ENCODE measurements at regions not wholly inside any gene's neighbourhood (a gene's known extent, or its start where the extent isn't known, plus 50 kb on each side); places are given as distances from the start of the nearest gene placed in this dataset.

DNA sequence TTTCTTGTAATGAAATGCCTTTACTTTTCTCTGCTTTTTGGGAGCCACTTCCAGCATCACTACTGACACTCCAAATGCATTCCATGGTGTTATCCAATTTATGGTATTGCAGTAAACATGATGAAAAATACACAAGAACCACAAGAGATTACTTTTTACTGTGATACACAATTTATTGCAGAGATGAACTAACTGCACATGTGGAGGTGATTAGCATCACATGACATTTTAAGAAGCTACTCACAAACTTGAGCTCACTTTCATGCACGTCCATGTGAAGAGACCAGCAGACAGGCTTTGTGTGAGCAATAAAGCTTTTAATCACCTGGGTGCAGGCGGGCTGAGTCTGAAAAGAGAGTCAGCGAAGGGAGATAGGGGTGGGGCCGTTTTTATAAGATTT lies 780.5 kb upstream of the GOT2 start:
- no TSS peak for BruUV-seq (replicated peaks)
- TF ChIP-seq REST (IDR thresholded peaks at IDR 0.05; ENCODE audit: low read depth, low read length) (no peak), ZNF24 (IDR thresholded peaks at IDR 0.05) (no peak), NR2C2 (IDR thresholded peaks at IDR 0.05; ENCODE audit: borderline replicate concordance, control insufficient read depth, insufficient read length, low read depth) (no peak), IRF4 (IDR thresholded peaks at IDR 0.05; ENCODE audit: low read depth, low read length) (no peak), CHD2 (IDR thresholded peaks at IDR 0.05; ENCODE audit: borderline replicate concordance, low read depth, low read length) (no peak), POLR2AphosphoS5 (IDR thresholded peaks at IDR 0.05; ENCODE audit: low read length) (no peak)
- in situ Hi-C loops (cut with MboI), result no loop called here
- intact Hi-C loops (cut with micrococcal nuclease; ENCODE audit: unreplicated experiment), result no loop called here
- DNase-seq (ENCODE audit: low read depth, low spot score), result no peak
- Histone ChIP-seq H3K4me1 (ENCODE audit: control insufficient read depth, insufficient read depth, low read length) (no peaks in the 10 kb centered on the region), H3K9ac (ENCODE audit: control insufficient read depth, insufficient read depth, low read length) (no peak overlapping the region), H3K4me2 (ENCODE audit: control insufficient read depth, insufficient read depth) (no peak overlapping the region), H3K9me3 (replicated peaks; ENCODE audit: control insufficient read depth, insufficient read depth, low read length) (no peaks in the 10 kb centered on the region), H2AFZ (ENCODE audit: control insufficient read depth, low read depth, low read length) (no peak overlapping the region), H3K36me3 (ENCODE audit: control insufficient read depth in 2 of 2, insufficient read depth in 2 of 2, low read length in 1 of 2) (no peaks in the 10 kb centered on the region), H4K20me1 (ENCODE audit: control insufficient read depth, insufficient read depth) (no peaks in the 10 kb centered on the region), H3K79me2 (ENCODE audit: control insufficient read depth, insufficient read depth, low read length) (no peaks in the 10 kb centered on the region), H3K27ac (ENCODE audit: control insufficient read depth, insufficient read depth) (no peak overlapping the region), H3K27me3 (replicated peaks in 1 of 2; ENCODE audit: control insufficient read depth in 2 of 2, insufficient read depth in 2 of 2, low read length in 1 of 2) (no peaks in the 10 kb centered on the region), H3K4me3 (no peak overlapping the region)
- RAD21 ChIA-PET (ENCODE audit: unreplicated experiment), result no interaction called here
- FAIRE-seq, result no peak
- POLR2A ChIA-PET, result no interaction called here
- CTCF ChIA-PET, result no interaction called here
- WGBS (ENCODE audit: insufficient coverage, insufficient replicate concordance, low lambda C conversion rate, missing lambda C conversion rate), result 19% methylated on average over 4 of the region's 4 CpGs
- SMC1A ChIA-PET (ENCODE audit: uncharacterized antibody, unreplicated experiment), result no interaction called here
- ATAC-seq, result no peak
